HG03066 (cell line): ENCODE measurements at regions not wholly inside any gene's neighbourhood (a gene's known extent, or its start where the extent isn't known, plus 50 kb on each side); places are given as distances from the start of the nearest gene placed in this dataset.

Source experiments
- ATAC-seq: cut with Tn5 transposase; IDR thresholded peaks from one replicate; pipeline ENCODE4 v1.9.1; 2021; ENCODE audit warnings: low read depth; ENCODE audit not compliant: unreplicated experiment

DNA sequence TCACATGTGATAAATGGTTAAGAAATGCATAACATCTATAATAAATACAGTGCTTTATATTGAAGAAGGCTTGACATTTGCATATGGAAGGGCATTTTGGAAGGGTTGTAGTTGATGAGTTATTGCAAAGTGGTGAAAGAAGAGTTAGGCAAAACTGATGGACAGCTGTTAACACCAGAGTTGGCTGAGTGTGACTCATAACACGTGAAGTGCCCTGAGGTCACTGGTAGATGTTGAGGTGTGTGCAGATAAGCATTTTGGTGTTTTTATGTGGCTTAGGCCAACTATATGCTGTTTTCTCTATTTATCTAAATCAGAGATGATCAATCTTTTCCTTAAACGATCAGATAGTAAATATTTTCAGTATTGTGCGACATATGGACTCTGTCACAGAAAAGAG, 154.3 kb upstream of the KCNH7 start:
- no peak for ATAC-seq

DNA sequence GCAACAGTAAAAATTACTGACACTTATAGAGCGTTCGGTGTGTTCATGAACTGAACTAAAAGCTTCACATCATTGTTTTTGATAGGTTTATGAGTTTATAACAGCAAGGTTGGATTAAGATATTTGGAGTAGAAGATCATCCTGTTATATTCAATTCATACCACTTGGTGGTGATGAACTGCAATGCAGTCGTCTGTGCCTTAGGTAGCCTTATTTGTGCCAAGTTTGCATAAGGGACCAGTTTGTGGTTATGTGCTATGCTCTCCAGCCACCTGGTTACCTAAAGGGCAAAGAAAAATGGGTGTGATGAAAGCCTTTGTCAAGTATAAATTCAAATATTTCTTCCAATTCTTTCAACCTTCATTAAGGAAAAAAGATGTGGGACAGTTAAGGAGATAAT, 150.9 kb upstream of the KCNH7 start:
- no peak for ATAC-seq

DNA sequence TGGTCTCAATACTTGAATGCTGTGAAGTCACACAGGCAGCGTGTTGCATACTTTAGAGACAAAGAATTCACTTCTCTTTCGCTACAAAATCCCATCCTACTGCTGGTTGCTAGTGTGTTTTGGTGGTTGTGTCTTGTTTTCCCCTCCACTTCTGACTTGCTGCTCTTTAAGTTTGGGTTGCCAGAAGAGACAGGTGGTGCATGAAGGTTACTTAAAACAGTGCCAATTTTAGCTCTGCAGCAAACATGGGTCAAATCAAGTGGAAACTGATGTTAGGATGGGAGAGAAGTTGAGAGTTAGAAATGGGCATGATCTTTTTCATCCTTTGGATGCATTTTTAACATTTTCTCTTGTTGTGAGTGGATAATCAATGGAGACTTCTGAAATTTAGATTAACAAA, 136.2 kb upstream of the KCNH7 start:
- ATAC-seq: no peak

DNA sequence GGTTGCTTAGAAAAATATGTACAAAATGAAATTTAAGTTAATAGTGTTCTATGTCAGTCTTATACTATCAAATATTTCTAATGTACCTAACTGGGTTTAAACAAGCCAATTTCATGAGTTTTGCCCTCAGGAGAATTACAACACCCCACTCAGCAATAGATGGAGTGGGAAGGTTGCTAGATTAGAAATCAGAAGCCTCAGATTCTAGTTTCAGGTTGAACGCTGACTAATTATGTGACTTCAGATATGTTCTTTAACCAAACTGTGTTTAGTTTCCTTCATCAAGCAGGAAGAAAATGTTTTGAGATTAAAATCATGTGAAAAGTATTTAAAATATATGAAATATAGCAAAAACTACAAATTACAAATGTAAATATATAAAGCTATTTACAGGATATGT, 133.8 kb upstream of the KCNH7 start:
- no peak for ATAC-seq

DNA sequence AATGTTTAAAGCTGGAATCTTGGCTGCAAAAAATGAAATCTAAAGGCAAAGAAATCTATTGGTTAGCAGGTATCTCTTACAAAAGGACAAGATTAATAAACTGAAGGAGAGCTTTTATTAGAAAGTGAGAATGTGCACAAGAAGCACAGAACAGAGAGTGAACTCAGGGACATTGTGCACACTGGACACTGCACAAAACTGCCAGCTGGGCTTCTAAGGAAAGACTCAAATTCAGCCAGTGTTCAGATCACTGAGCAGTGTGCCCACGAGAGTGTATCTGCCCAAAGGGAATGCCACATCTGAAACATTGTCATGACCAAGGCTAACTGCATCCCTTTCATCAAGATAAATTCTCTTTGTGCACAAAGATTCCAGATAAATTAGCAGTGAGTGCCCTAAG, 129.7 kb upstream of the KCNH7 start:
- ATAC-seq: no peak

DNA sequence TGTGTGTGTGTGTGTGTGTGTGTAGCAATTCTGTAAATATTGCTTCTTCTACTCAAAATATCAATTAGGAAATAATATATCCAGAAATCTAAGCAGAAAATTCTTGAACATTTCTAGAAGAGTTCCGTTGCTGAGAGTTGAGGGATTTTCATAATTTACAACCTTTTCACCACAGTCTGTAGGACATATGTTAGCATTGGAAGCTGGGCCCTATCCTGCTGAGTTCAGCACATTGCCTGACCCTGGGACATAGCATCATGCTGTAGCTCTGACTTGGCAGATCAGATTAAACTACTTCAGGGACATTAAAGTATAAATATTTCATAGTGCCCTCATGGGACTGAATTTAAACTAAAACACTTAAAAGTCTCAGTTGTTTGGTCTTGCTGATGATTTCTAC, 129.2 kb upstream of the KCNH7 start:
- ATAC-seq: no peak

DNA sequence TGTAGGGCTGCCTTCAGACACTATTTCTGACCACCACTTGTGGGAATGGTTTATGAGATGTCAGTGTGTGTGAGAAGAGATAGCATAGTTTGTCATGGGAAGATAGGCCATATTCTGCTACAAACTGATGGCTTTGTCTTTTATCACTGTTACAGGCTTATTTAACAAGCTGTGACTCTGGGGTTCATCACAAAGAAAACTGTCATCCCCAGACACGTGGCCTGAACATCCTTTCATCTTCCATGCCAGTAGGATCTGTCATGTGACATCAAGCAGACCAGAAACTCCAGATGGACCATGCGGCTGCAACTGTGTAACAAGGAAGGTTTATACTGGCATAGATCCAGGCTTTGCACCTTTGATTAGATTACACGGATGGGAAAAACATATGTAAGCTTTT, 128.6 kb upstream of the KCNH7 start:
- ATAC-seq: no peak

DNA sequence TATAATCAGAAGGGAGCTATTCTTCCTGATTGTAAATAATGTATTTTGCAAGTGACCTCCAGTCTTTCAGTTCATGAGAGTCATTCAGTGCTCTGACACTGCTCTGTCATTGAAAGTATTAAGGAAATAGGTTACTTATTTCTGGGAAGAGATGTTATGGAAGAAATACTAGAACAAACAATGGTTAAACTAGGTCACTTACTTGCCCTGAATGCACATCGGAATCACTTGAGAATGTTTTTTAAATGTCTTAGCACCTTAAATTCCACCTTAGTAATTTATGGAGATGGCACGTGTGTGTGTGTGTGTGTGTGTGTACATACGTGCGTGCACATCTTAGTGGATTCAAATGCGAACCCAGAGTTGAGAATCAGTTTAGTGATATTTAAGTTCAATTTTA, 126.6 kb upstream of the KCNH7 start:
- ATAC-seq: no peak

DNA sequence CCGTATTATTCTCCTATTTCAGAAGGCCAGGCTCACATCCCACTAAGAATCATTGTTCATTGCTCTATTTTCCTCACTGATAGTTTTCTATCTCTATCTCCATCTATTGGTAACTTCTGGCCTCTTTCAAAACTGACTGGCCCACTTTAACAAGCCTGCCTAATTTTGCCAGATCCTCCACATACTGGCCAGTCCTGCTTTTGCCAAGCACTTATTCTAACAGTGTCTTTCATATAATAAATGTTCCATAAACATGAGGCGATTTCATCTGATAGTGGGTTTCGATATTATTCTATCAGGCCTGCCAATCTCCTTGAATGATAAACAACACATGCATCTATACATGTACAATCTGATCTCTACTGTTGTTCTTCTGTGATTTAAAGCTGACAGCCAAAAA, 125.9 kb upstream of the KCNH7 start:
- ATAC-seq: no peak

DNA sequence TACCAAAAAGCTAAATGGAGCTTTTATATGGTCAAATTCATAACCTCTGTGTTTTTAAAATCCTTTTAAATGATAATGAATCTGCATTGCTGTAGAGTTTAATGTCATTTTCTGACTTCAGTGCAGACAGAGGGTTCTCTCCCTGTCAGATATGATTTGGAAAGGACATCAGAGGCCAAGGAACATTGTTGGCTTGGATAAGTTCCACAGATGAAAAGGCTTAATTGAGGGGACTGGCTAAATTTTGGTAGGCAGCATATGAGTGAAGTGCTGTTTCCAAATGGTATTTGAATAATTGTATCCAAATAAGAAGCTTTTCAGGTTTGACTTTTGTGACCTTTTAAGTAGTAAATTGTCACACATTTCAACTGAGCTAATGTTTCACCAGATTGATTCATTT, 124.6 kb upstream of the KCNH7 start:
- no peak for ATAC-seq

DNA sequence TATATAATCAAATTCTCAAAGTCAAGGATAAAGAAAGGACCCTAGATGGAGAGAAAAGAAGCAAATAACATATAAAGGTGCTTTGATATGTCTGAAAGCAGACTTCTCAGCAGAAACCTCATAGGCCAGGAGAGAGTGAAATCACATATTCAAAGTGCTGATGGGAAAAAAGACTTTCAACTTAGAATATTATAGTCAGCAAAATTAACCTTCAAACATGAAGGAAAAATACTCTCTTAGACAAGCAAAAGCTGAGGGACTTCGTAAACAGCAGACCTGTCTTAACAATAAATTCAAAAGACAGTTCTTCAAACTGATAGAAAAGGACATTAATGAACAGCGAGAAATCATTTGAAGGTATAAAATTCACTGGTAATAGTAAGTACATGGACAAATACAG, 107.2 kb upstream of the KCNH7 start:
- ATAC-seq: no peak

DNA sequence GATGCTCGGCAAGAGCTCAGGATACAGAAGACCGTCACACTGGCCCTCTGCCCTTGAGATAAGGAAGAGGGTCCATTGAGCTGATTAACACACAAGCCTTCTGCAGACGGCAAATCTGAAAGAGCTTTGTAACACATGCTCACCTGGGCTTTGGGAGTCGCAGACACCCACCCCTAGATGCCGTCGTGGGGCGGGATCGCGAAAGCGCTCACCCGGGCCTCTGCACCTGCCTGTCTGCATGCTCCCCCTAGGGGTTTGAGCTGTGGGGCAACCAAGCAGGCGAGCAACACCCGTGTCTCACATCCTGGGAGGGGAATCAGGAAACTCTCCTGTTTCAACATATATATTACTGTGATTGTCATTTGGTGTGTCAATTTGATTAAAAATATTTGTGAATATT, 99.8 kb upstream of the KCNH7 start:
- ATAC-seq: no peak

DNA sequence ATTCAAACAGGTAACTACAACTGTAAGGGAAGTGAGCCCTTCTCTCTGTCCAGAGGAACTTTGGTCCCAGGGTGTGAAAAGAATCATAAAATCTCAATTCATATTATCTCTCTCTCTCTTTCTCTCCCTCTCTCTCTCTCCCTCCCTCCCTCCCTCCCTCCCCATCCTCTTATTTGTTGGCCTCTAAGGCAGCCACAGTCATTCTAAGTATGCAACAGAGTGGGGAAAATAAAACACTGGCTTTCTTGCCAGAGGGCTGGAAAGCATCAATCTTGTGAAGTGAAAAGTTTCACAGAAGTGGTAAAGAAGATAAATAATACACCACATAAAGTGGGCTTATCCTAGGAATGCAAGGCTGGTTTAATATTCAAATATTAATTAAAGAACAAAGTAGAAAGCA, 95.6 kb upstream of the KCNH7 start:
- no peak for ATAC-seq

DNA sequence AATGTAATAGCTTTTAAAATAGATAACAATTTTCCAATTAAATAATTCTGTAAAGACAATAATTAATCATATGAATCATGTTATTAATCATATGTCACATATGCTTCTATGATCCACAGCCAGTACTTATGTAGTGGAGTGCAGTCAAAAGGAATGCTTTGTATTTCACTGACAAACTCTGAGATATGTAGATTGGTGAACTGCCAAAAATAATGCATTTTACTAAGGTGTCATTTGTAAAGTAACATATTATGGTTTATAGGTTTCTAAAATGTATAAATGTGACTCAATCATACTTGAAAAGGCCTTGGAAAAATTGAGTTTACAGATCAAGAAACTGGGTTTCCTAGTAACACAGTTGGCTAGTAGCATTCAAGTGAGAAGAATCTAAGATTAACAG, 93.8 kb upstream of the KCNH7 start:
- no peak for ATAC-seq

DNA sequence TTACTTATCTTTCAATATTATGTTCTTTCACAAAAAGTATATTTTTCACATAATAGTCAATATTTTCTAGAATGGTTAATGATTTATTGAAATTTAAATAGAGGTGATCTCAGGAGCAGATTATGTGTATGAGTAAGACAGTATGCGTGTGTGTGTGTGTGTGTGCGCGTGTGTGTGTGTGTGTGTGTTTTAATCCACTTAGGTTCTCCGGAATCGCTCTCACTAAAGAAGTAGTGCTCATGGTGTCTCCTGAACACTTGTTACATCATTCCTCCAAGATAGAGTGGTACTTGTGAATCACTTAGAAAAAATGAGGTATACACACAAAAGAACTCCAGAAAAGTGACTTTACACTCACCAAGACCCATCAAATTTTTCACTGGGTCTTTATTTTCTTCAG, 91.0 kb upstream of the KCNH7 start:
- no peak for ATAC-seq

DNA sequence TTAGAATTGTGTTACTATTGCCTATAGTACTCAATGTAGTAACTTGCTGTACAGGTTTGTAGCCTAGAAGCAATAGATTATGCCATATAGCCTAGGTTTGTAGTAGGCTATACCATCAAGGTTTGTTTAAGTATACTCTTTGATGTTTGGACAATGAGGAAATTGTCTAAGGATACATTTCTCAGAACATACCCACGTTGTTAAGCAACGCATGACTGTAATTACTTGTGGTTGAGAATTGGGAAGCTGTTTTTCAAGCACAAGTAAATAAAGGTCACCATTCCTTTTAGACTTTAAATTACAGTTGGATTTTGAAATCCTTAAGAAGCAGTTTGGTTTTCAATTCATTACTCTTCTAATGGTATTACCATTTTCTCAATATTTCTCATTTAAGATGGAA, 89.8 kb upstream of the KCNH7 start:
- ATAC-seq: no peak

DNA sequence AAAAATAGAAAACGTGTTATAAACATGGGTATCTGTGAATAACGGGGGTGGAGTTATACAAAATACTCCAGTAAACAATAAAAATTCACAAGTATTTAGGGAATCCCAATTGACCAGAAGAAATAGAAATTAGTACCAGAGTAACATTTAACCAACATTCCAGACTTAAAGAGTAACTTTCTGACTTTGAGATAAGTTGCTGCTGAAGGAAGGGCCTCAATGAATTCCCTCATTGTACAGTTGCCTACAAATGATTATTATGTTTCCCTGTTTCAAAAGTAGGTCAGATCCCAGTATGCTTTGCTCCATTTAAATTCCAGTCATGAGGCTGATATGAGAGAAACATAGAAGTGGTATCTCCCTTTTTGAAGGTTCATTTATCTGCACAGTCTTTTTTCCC, 88.3 kb upstream of the KCNH7 start:
- no peak for ATAC-seq

DNA sequence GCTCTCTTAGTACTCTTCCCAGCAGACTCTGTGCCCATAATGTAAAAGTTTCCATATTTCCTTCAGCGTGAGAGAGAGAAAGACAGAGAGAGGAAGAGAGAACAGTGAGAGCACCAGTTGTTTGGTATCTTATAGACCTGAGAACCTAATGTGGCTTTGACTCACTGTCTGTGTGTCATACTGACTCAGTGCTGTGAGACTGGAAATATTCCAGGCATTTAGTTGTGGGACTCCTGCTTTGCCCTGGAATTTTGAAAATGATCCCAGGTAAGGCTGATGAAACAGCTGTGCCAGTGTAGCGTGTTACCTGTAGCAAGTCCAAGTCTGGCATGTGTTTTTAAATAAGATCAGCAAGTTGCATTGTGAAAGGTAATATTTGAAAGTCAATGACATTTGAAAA, 87.9 kb upstream of the KCNH7 start:
- no peak for ATAC-seq

DNA sequence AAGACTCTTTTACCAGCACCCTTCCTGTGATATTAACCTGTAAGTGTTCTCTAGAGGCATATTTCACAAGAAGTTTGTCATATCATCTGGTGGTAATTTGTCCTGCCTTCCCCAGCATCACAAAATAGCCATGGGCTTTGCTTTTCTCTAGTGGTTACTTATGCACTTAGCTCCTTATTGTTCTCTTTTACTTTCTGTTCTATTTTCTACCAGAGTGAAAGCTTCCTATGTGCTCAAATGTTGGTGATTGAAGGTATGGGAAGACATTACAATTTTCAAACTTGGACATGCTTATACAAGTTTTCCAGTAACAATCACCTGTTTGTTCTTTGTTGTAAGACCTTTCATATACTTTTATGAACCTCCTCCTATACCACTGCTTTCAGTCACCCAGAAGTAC, 87.0 kb upstream of the KCNH7 start:
- no peak for ATAC-seq

DNA sequence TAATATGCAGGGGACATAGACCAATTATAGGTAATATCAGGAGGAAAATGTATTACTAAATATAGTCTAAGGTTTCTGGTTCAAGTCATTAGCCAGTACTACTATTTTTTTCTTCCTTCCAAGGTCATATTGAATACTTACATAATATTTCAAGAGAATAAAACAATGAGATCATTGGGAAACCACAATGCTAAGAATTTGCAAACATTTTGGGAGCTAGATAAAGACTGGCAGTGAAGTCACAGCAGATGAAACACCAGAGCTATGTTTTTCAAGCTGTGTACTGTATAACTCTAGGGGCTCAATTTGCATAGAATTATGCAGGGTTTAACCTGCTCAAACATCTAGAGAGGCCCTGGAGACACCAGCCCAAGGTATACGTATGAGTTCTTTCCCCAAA, 80.5 kb upstream of the KCNH7 start:
- no peak for ATAC-seq

DNA sequence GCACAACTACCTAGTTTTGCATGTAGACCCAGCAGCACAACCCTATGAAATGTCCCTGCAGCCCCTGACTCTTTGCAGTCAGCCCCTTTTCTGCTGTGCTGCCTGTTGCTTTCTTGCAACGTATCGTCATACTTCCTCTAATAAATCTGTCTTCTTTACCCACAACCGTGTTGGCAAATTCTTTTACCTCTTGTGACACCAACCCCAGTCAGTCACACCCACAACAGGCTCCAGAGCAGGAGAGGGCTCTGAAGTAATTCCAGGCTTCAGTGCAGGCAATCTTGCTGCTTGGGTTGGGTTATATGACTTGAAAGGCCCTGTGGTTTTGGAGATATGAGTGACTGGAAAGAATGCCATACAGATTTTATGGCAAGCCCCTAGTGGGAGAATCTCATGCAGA, 79.1 kb upstream of the KCNH7 start:
- no peak for ATAC-seq

DNA sequence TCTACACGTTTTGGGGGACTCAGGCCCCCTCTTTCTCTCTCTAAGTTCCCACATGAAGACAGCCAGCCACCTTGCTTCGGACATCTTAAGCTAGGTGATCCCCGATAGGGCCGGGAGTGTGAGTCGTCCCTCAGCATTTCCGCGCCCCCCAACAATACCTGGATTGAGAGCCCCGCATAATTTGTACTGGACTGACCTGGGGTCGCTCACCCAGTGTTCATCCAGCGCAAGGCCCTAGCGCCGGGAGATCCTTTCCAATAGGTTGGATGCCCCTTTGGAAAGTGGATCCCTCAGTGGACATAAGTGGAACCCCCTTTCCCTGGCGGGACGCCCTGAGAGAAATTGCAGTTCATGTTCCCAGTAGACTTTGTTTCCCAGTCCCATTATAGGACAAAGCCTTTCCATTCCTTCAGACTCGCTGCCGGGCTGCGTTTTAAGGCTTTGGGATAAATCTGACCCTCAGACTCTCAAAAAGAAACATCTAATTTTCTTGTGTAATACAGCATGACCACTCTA, 77.8 kb upstream of the KCNH7 start:
- no peak for ATAC-seq

DNA sequence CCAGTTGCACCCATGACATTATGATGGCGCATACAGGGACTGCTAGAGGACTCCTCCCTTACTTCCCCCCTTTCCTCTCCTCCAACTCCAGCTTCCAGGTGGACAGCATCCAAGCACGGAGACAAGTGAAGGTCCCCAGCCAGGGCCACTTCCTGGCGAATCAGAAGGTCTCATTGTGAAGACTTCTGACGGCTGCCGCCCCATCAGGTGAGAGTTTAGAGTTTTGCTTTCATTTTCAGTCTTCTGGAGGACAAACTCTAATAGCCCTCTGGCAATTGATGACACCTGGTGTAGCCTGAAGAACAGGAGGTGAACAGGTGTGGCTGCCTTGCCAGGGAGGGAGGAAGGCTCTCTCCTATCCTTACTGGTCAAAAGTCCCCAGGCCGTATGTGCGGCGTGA, 77.3 kb upstream of the KCNH7 start:
- no peak for ATAC-seq

DNA sequence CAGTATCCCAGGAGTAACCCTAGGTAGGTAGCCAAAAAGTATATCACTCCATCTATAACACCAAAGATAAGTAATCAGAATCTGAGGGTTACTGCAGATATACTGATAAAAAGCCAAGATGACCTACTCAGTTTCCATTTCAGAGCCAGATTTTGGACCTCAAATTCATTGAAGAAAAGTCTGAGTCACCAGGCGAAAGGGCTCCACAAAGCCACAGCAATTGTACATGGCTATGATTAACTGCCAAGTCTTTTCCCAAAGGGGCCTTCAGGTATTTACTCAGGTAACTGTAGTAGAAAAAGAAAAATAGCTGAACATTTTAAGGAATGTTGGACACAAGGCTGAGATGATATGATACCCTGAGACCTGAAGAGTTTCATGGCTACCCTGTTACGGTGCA, 75.6 kb upstream of the KCNH7 start:
- ATAC-seq: no peak
